ENCODE measurements at regions not wholly inside any gene's neighbourhood (a gene's known extent, or its start where the extent isn't known, plus 50 kb on each side); places are given as distances from the start of the nearest gene placed in this dataset.

GRCh38 chr13:60326273-60326672, 70.7 kb upstream of the TDRD3 start (continued):
- TF ChIP-seq ZNF664 (tag by site-specific recombination; IDR thresholded peaks at IDR 0.05) (no peak), ZFP3 (tag by site-specific recombination; IDR thresholded peaks at IDR 0.05; ENCODE audit: low read depth) (no peak), KLF10 (tag by site-specific recombination; IDR thresholded peaks at IDR 0.05) (no peak), ZNF621 (tag by site-specific recombination; IDR thresholded peaks at IDR 0.05) (no peak), ZNF521 (tag by site-specific recombination; IDR thresholded peaks at IDR 0.05) (no peak), ZNF654 (tag by site-specific recombination; IDR thresholded peaks at IDR 0.05; ENCODE audit: low read depth) (no peak), GFI1B (tag by site-specific recombination; IDR thresholded peaks at IDR 0.05) (no peak), ZBTB48 (tag by site-specific recombination; IDR thresholded peaks at IDR 0.05) (no peak), PRDM1 (tag by site-specific recombination; IDR thresholded peaks at IDR 0.05) (no peak)

DNA sequence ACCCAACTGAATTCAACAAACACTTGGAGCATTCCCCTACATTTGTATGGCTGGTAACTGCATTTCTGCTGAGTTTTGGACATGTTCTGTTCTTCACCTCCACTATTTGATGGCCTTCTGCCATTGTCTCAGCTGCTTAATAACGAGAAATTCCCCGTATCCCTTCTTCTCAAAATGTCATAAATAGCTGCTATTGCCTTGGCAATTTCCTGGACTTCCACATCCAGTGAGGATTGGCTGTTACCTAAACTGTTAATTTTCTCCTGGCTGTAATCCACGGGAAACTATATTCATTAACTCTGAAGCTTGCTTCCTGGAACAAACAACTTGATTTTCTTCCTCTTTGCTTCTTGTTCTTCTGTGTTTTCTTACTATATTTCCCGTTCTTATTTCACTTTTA, 69.5 kb upstream of the TDRD3 start:
- Histone ChIP-seq H3K9me3 (ENCODE audit: control insufficient read depth, insufficient read depth, low read depth, low read length) (no peaks in the 10 kb centered on the region), H3K36me3 (ENCODE audit: control insufficient read depth in 2 of 2, insufficient read depth in 1 of 2, low read length in 2 of 2) (no peaks in the 10 kb centered on the region), H3K27ac (ENCODE audit: extremely low read depth, low read depth, low read length) (no peak overlapping the region), H3K4me3 (ENCODE audit: low read depth, low read length) (no peak overlapping the region), H3K4me1 (ENCODE audit: control insufficient read depth, insufficient read depth, low read length) (no peaks in the 10 kb centered on the region)
- ChIA-PET CTCF (interaction anchor here (0.8 to 1.8 kb wide), 4 partner anchors 8 to 648 kb away, joined by 3 to 7 read pairs (median 4); no protein-coding TSS in a partner anchor), POLR2A (no interaction called here)
- TF ChIP-seq ZNF785 (tag by site-specific recombination; IDR thresholded peaks at IDR 0.05) = no peak
- TF ChIP-seq CTCF (tag by site-specific recombination; IDR thresholded peaks at IDR 0.05) = no peak
- TF ChIP-seq REST (tag by site-specific recombination; IDR thresholded peaks at IDR 0.05) = no peak
- no peak for TF ChIP-seq ZNF621 (tag by site-specific recombination; IDR thresholded peaks at IDR 0.05)
- TF ChIP-seq, protein P1, sequence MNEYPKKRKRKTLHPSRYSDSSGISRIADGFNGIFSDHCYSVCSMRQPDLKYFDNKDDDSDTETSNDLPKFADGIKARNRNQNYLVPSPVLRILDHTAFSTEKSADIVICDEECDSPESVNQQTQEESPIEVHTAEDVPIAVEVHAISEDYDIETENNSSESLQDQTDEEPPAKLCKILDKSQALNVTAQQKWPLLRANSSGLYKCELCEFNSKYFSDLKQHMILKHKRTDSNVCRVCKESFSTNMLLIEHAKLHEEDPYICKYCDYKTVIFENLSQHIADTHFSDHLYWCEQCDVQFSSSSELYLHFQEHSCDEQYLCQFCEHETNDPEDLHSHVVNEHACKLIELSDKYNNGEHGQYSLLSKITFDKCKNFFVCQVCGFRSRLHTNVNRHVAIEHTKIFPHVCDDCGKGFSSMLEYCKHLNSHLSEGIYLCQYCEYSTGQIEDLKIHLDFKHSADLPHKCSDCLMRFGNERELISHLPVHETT (tag by site-specific recombination; IDR thresholded peaks at IDR 0.05) = no peak
- TF ChIP-seq ZNF677 (tag by site-specific recombination; IDR thresholded peaks at IDR 0.05) = no peak
- TF ChIP-seq ZNF768 (tag by site-specific recombination; IDR thresholded peaks at IDR 0.05) = no peak

GRCh38 chr13:60328073-60328472, 68.9 kb upstream of the TDRD3 start:
- ChIA-PET CTCF (interaction anchor here (0.6 to 0.8 kb wide), 6 partner anchors 98 to 649 kb away, joined by 3 to 6 read pairs (median 3); no protein-coding TSS in a partner anchor), POLR2A (no interaction called here)
- H3K9me3 ChIP-seq (ENCODE audit: control insufficient read depth, insufficient read depth, low read depth, low read length) = no peaks in the 10 kb centered on the region
- no peaks in the 10 kb centered on the region for H3K4me1 ChIP-seq (ENCODE audit: control insufficient read depth, insufficient read depth, low read length)
- H3K27ac ChIP-seq (ENCODE audit: extremely low read depth, low read depth, low read length) = no peak overlapping the region
- H3K4me3 ChIP-seq (ENCODE audit: low read depth, low read length) = no peak overlapping the region
- no peaks in the 10 kb centered on the region for H3K36me3 ChIP-seq (ENCODE audit: control insufficient read depth in 2 of 2, insufficient read depth in 1 of 2, low read length in 2 of 2)
- TF ChIP-seq, protein P2, sequence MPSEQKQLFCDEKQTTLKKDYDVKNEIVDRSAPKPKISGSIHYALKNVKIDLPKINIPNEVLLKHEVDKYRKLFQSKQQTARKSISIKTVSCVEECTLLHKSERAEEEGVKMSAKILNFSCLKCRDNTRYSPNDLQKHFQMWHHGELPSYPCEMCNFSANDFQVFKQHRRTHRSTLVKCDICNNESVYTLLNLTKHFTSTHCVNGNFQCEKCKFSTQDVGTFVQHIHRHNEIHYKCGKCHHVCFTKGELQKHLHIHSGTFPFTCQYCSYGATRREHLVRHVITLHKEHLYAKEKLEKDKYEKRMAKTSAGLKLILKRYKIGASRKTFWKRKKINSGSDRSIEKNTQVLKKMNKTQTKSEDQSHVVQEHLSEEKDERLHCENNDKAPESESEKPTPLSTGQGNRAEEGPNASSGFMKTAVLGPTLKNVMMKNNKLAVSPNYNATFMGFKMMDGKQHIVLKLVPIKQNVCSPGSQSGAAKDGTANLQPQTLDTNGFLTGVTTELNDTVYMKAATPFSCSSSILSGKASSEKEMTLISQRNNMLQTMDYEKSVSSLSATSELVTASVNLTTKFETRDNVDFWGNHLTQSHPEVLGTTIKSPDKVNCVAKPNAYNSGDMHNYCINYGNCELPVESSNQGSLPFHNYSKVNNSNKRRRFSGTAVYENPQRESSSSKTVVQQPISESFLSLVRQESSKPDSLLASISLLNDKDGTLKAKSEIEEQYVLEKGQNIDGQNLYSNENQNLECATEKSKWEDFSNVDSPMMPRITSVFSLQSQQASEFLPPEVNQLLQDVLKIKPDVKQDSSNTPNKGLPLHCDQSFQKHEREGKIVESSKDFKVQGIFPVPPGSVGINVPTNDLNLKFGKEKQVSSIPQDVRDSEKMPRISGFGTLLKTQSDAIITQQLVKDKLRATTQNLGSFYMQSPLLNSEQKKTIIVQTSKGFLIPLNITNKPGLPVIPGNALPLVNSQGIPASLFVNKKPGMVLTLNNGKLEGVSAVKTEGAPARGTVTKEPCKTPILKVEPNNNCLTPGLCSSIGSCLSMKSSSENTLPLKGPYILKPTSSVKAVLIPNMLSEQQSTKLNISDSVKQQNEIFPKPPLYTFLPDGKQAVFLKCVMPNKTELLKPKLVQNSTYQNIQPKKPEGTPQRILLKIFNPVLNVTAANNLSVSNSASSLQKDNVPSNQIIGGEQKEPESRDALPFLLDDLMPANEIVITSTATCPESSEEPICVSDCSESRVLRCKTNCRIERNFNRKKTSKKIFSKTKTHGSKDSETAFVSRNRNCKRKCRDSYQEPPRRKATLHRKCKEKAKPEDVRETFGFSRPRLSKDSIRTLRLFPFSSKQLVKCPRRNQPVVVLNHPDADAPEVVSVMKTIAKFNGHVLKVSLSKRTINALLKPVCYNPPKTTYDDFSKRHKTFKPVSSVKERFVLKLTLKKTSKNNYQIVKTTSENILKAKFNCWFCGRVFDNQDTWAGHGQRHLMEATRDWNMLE (tag by site-specific recombination; conservative IDR thresholded peaks at IDR 0.05; ENCODE audit: low read depth) = no peak
- TF ChIP-seq ZNF654 (tag by site-specific recombination; IDR thresholded peaks at IDR 0.05; ENCODE audit: low read depth) = no peak
- no peak for TF ChIP-seq ZNF660 (tag by site-specific recombination; IDR thresholded peaks at IDR 0.05)
- TF ChIP-seq, protein P3, sequence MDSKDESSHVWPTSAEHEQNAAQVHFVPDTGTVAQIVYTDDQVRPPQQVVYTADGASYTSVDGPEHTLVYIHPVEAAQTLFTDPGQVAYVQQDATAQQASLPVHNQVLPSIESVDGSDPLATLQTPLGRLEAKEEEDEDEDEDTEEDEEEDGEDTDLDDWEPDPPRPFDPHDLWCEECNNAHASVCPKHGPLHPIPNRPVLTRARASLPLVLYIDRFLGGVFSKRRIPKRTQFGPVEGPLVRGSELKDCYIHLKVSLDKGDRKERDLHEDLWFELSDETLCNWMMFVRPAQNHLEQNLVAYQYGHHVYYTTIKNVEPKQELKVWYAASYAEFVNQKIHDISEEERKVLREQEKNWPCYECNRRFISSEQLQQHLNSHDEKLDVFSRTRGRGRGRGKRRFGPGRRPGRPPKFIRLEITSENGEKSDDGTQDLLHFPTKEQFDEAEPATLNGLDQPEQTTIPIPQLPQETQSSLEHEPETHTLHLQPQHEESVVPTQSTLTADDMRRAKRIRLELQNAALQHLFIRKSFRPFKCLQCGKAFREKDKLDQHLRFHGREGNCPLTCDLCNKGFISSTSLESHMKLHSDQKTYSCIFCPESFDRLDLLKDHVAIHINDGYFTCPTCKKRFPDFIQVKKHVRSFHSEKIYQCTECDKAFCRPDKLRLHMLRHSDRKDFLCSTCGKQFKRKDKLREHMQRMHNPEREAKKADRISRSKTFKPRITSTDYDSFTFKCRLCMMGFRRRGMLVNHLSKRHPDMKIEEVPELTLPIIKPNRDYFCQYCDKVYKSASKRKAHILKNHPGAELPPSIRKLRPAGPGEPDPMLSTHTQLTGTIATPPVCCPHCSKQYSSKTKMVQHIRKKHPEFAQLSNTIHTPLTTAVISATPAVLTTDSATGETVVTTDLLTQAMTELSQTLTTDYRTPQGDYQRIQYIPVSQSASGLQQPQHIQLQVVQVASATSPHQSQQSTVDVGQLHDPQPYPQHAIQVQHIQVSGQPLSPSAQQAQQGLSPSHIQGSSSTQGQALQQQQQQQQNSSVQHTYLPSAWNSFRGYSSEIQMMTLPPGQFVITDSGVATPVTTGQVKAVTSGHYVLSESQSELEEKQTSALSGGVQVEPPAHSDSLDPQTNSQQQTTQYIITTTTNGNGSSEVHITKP (tag by site-specific recombination; IDR thresholded peaks at IDR 0.05) = no peak

Measured in HEK293 (cell line).